SK-N-SH (cell line): ENCODE measurements at regions not wholly inside any gene's neighbourhood (a gene's known extent, or its start where the extent isn't known, plus 50 kb on each side); places are given as distances from the start of the nearest gene placed in this dataset.

ENCODE experiments used
- CTCF ChIA-PET: fragments of 300-600, 350-600 bp; formaldehyde crosslinking; extraction: SDS; loops from one replicate; lab custom pipeline; 2021; lab: Yijun Ruan, JAX
- POLR2A ChIA-PET: fragments of 350-600 bp; sonication (Branson Sonifier 250); formaldehyde crosslinking; extraction: SDS; loops from one replicate; lab custom pipeline; 2020; ENCODE audit warnings: antibody characterized with exemption, inconsistent platforms; lab: Yijun Ruan, JAX
- DNase-seq: peaks from one replicate; pipeline ENCODE4 v3.0.0; 2012
- H2AFZ ChIP-seq: fragments of 200-600 bp; sonication (generic); 2 replicates; pipeline ENCODE4 v1.8.1; 2016; ENCODE audit warnings: antibody characterized with exemption, mild to moderate bottlenecking, low read depth
- H3F3A ChIP-seq: fragments of 200-600 bp; sonication (generic); replicated peaks from 2 replicates; pipeline ENCODE3; 2016; ENCODE audit warnings: antibody characterized with exemption, mild to moderate bottlenecking; ENCODE audit not compliant: insufficient read depth
- H3K27ac ChIP-seq, 2 experiments: fragments of 200-500 bp in 1 of 2; fragments of 200-600 bp in 1 of 2; sonication (Bioruptor generic) in 1 of 2; sonication (generic), shearing (Covaris generic) in 1 of 2; 2 replicates each; pipeline versions ENCODE4 v1.5.1 to v1.6.1; 2014 to 2016; ENCODE audit warnings: low read depth in 2 of 2, inconsistent platforms in 1 of 2, low read length in 1 of 2, mild to moderate bottlenecking in 1 of 2, mixed read lengths in 1 of 2
- H3K27me3 ChIP-seq: fragments of 200-600 bp; sonication (generic), shearing (Covaris generic); 2 replicates; pipeline ENCODE4 v1.6.1; 2016; ENCODE audit warnings: mixed run types; ENCODE audit not compliant: insufficient read depth
- H3K36me3 ChIP-seq, 2 experiments: fragments of 200-500 bp in 1 of 2; fragments of 200-600 bp in 1 of 2; sonication (Bioruptor generic) in 1 of 2; sonication (generic) in 1 of 2; replicated peaks in 1 of 2; 2 replicates each; pipeline versions ENCODE3 to v1.5.1; 2014 to 2016; ENCODE audit warnings: low read length in 1 of 2, mild to moderate bottlenecking in 1 of 2; ENCODE audit not compliant: insufficient read depth in 2 of 2, control insufficient read depth in 1 of 2
- H3K4me1 ChIP-seq, 2 experiments: fragments of 200-500 bp in 1 of 2; fragments of 200-600 bp in 1 of 2; sonication (Bioruptor generic) in 1 of 2; sonication (generic), shearing (Covaris generic) in 1 of 2; 2 replicates each; pipeline versions ENCODE4 v1.5.1 to v1.6.1; 2014 to 2016; ENCODE audit warnings: low read depth in 1 of 2, low read length in 1 of 2, mixed run types in 1 of 2; ENCODE audit not compliant: insufficient read depth in 2 of 2, control insufficient read depth in 1 of 2
- H3K4me2 ChIP-seq: fragments of 200-600 bp; sonication (generic), shearing (Covaris generic); 2 replicates; pipeline ENCODE4 v1.6.1; 2017; ENCODE audit warnings: mixed run types
- H3K4me3 ChIP-seq, 2 experiments: fragments of 200-500 bp in 1 of 2; fragments of 200-600 bp in 1 of 2; sonication (Bioruptor generic) in 1 of 2; sonication (generic), shearing (Covaris generic) in 1 of 2; 2 replicates each; pipeline versions ENCODE4 v1.5.1 to v1.8.1; 2014 to 2016; ENCODE audit warnings: low read depth in 2 of 2, inconsistent platforms in 1 of 2, low read length in 1 of 2, mild to moderate bottlenecking in 1 of 2, mixed read lengths in 1 of 2, moderate library complexity in 1 of 2
- H3K79me2 ChIP-seq: fragments of 200-600 bp; sonication (generic); 2 replicates; pipeline ENCODE4 v1.8.1; 2017; ENCODE audit warnings: mild to moderate bottlenecking; ENCODE audit not compliant: insufficient read depth
- H3K9ac ChIP-seq: fragments of 200-600 bp; sonication (generic); 2 replicates; pipeline ENCODE4 v1.6.1; 2017; ENCODE audit warnings: mixed run types
- H3K9me2 ChIP-seq: fragments of 200-600 bp; sonication (generic); 2 replicates; pipeline ENCODE4 v1.6.1; 2017; ENCODE audit warnings: mixed run types
- H3K9me3 ChIP-seq: fragments of 200-600 bp; sonication (generic); 2 replicates; pipeline ENCODE4 v1.6.1; 2017; ENCODE audit warnings: mixed run types, mild to moderate bottlenecking, moderate library complexity
- H4K20me1 ChIP-seq: fragments of 200-600 bp; sonication (generic); 2 replicates; pipeline ENCODE4 v1.6.1; 2017; ENCODE audit warnings: mild to moderate bottlenecking, mixed run types; ENCODE audit not compliant: insufficient read depth
- EP300 ChIP-seq, 2 experiments: IDR thresholded peaks; 2 replicates each; pipeline versions ENCODE4 v1.4.0 to v1.6.1; 2012; ENCODE audit warnings: borderline replicate concordance in 1 of 2, low read depth in 1 of 2, low read length in 1 of 2
- EZH2phosphoT487 ChIP-seq: fragments of 200-600 bp; sonication (generic); IDR thresholded peaks from 2 replicates; pipeline ENCODE4 v1.6.1; 2017; ENCODE audit warnings: low read depth, mixed run types, mild to moderate bottlenecking, antibody characterized with exemption, moderate library complexity, borderline replicate concordance
- FOSL2 ChIP-seq: IDR thresholded peaks from 2 replicates; pipeline ENCODE4 v1.4.0; 2012; ENCODE audit warnings: low read depth, mild to moderate bottlenecking, moderate library complexity, borderline replicate concordance
- GABPA ChIP-seq: IDR thresholded peaks from 2 replicates; pipeline ENCODE4 v1.4.0; 2012; ENCODE audit warnings: low read depth, mild to moderate bottlenecking
- MEF2A ChIP-seq: IDR thresholded peaks from 2 replicates; pipeline ENCODE4 v1.4.0; 2012; ENCODE audit warnings: low read depth, borderline replicate concordance
- NFIC ChIP-seq: IDR thresholded peaks from 2 replicates; pipeline ENCODE4 v1.4.0; 2012; ENCODE audit warnings: borderline replicate concordance
- NRF1 ChIP-seq: IDR thresholded peaks from 2 replicates; pipeline ENCODE4 v1.6.1; 2012; ENCODE audit warnings: low read depth, mild to moderate bottlenecking, low read length
- POLR2AphosphoS5 ChIP-seq: IDR thresholded peaks from 2 replicates; pipeline ENCODE4 v1.6.1; 2012; ENCODE audit warnings: low read depth, low read length
- REST ChIP-seq: IDR thresholded peaks from 2 replicates; pipeline ENCODE4 v1.6.1; 2012; ENCODE audit warnings: mild to moderate bottlenecking, low read depth, low read length, moderate library complexity
- RFX5 ChIP-seq: IDR thresholded peaks from 2 replicates; pipeline ENCODE4 v1.6.1; 2012; ENCODE audit warnings: mild to moderate bottlenecking, improper control_type of control experiment, low read length
- TAF1 ChIP-seq: IDR thresholded peaks from 2 replicates; pipeline ENCODE4 v1.6.1; 2012; ENCODE audit warnings: low read depth, mild to moderate bottlenecking, low read length, moderate library complexity, borderline replicate concordance
- TEAD4 ChIP-seq: IDR thresholded peaks from 2 replicates; pipeline ENCODE4 v1.4.0; 2012; ENCODE audit warnings: mild to moderate bottlenecking, borderline replicate concordance; ENCODE audit not compliant: insufficient read depth
- ZBTB33 ChIP-seq: IDR thresholded peaks from 2 replicates; pipeline ENCODE4 v1.4.0; 2012; ENCODE audit warnings: low read depth, borderline replicate concordance
- whole genome bisulfite sequencing: methylation state at CpG from one replicate; pipeline ENCODE4 v1.1.6; 2017; ENCODE audit warnings: low lambda C conversion rate; 5-methylcytosine and 5-hydroxymethylcytosine counted together
- TF ChIP-seq, protein P1 (sequence below): IDR thresholded peaks from 2 replicates; pipeline ENCODE4; 2012

- CTCF ChIA-PET = no interaction called here
- H3K36me3 ChIP-seq = no peaks in the 10 kb centered on the region
- H3K9me2 ChIP-seq = no peaks in the 10 kb centered on the region
- H3K4me1 ChIP-seq = no peaks in the 10 kb centered on the region
- no peaks in the 10 kb centered on the region for H3K27me3 ChIP-seq
- POLR2A ChIA-PET = no interaction called here
- H4K20me1 ChIP-seq = no peaks in the 10 kb centered on the region
- no peak overlapping the region for H3K4me3 ChIP-seq
- H3K9ac ChIP-seq = no peak overlapping the region
- H2AFZ ChIP-seq = no peak overlapping the region
- no peaks in the 10 kb centered on the region for H3K9me3 ChIP-seq
- TF ChIP-seq RFX5 = no peak
- H3F3A ChIP-seq = no peaks in the 10 kb centered on the region
- H3K27ac ChIP-seq = no peak overlapping the region
- H3K4me2 ChIP-seq = no peak overlapping the region
- no peak for DNase-seq
- H3K79me2 ChIP-seq = no peaks in the 10 kb centered on the region
- WGBS = 30% methylated on average over 10 of the region's 10 CpGs
Measured at GRCh38 chr10:10967029-10967428, 50.6 kb upstream of the CELF2 start.

- 46% methylated on average over 7 of the region's 8 CpGs for WGBS
- POLR2A ChIA-PET = no interaction called here
- H3K9ac ChIP-seq = no peak overlapping the region
- H3K27me3 ChIP-seq = no peaks in the 10 kb centered on the region
- H3K4me1 ChIP-seq = no peaks in the 10 kb centered on the region
- DNase-seq = no peak
- H3F3A ChIP-seq = no peaks in the 10 kb centered on the region
- H3K36me3 ChIP-seq = no peaks in the 10 kb centered on the region
- CTCF ChIA-PET = no interaction called here
- no peak overlapping the region for H3K27ac ChIP-seq
- no peaks in the 10 kb centered on the region for H3K9me3 ChIP-seq
- no peak overlapping the region for H3K4me2 ChIP-seq
- H4K20me1 ChIP-seq = no peaks in the 10 kb centered on the region
- no peak overlapping the region for H3K4me3 ChIP-seq
- TF ChIP-seq, protein P1, sequence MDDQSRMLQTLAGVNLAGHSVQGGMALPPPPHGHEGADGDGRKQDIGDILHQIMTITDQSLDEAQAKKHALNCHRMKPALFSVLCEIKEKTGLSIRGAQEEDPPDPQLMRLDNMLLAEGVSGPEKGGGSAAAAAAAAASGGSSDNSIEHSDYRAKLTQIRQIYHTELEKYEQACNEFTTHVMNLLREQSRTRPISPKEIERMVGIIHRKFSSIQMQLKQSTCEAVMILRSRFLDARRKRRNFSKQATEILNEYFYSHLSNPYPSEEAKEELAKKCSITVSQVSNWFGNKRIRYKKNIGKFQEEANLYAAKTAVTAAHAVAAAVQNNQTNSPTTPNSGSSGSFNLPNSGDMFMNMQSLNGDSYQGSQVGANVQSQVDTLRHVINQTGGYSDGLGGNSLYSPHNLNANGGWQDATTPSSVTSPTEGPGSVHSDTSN = no peak
- TF ChIP-seq TAF1 (no peak), NFIC (no peak), EZH2phosphoT487 (no peak), MEF2A (no peak), NRF1 (no peak), EP300 (IDR thresholded peaks at IDR 0.05; ENCODE audit: borderline replicate concordance in 1 of 2, low read depth in 1 of 2, low read length in 1 of 2) (no peak), REST (no peak), TEAD4 (no peak), FOSL2 (no peak), GABPA (no peak), POLR2AphosphoS5 (no peak), ZBTB33 (no peak)
- H3K9me2 ChIP-seq = no peaks in the 10 kb centered on the region
- H2AFZ ChIP-seq = no peak overlapping the region
- no peaks in the 10 kb centered on the region for H3K79me2 ChIP-seq
Measured at GRCh38 chr10:10967581-10968256, 50.0 kb upstream of the CELF2 start.
